HG02885 (cell line): ENCODE measurements at regions not wholly inside any gene's neighbourhood (a gene's known extent, or its start where the extent isn't known, plus 50 kb on each side); places are given as distances from the start of the nearest gene placed in this dataset.
"Not testable (repeated sequence)": the region's sequence is repeated elsewhere in the genome, so short reads cannot be mapped to it uniquely, and the experiment has no call there.

Experiments
- ATAC-seq: cut with Tn5 transposase; IDR thresholded peaks from one replicate; pipeline ENCODE4 v1.9.1; 2021; ENCODE audit warnings: mild to moderate bottlenecking; ENCODE audit not compliant: unreplicated experiment, poor library complexity

DNA sequence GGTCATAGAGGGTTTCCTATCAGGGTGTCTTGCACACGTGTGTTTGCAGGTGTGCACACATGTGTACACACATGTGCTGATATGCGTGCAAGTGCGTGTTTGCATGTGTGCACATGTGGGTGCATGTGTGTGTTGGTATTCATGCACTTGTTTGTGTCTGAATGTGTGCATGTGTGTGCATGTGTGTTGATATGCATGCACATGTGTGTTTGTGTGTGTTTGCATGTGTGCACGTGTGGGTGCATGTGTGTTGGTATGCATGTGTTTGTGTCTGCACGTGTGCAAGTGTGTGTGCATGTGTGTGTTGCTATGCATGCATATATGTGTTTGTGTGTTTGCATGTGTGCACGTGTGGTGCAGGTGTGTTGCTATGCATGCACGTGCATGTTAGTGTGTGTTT lies 150.5 kb downstream of the SOX1 start:
- no peak for ATAC-seq

DNA sequence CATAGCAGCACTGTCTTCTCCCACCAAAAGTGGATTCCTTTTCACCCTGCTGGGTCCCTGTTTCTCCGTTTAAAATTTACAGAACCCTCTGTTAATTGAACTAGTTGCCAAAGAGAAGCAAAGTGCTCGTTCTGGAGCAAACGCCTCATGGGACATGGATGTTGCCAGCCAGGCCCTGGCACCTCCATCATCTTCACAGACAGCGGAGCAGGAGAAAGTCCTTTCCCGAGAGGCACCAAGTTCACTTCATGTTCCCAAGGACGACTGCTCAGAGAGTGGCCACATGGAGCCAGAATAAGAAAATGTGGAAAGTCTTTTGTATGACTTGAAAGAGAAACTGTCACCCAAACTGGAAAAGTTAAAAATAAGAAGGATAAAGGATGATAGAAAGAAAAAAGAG lies 151.5 kb downstream of the SOX1 start:
- ATAC-seq, result no peak

- ATAC-seq, result no peak
Observed at GRCh38 chr13:112219740-112220139, 152.8 kb downstream of the SOX1 start.

DNA sequence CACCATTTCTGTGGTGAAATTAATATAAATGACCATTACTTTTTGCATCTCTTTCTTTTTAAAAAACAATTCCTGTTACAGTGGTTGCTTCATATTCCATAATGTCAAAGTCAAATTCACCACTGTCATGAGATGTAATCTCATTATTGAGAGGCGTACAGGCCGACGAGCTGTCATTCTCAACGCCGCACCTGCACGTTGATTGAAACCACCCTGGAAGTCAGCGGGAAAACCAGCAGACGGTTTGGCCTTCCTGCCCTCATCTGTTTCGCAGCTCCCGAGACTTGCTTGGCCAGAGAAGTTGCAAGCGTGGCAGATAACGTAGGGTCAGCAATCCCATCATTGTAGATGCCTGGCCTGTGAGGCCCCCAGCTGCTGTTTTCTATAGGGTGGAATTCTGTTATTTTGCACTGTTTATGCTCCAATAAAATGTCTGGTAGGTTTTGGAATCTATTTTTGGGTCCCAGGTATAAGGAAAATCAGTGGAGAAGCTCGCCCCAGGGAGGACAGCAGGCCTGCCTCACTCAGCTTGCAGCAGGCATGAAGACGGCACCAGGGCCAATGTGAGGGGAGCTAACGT lies 153.4 kb downstream of the SOX1 start:
- no peak for ATAC-seq

DNA sequence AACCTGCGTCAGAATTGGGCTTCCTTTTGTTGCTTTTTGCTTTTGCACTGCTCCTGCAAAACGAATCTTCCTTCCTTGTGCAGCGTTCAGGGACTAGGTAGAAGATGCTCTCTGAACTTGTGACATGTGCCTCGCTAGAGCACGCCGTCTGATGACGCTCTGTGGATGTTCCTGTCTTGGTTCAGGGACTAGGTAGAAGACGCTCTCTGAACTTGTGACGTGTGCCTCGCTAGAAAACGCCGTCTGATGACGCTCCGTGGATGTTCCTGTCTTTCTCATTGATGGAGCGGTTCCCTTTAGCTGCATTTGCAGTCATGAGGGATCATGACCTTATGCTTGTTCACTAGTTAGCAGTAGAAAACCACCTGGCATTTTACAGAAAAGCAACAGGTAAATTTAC lies 154.0 kb downstream of the SOX1 start:
- ATAC-seq, result no peak

DNA sequence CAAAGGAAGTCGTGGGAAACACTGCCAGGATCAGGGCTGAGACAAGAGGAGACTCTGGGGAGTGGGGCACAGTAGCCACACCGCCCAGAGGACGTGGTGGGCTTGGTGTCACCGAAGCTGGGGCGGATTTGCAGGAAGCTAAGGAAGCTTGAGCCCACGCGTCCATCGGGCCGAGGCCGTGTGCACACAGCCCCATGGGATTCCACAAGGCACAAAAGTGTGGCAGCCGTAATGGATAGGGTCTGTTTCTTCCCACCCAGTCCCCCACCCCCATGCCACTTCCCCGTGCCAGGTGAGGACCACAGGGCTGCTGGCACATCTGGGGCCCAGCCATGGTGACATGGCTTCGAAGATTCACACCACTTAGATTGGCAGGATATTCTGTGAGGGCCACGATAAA lies 153.2 kb upstream of the SPACA7 start:
- ATAC-seq, result no peak

- not testable (repeated sequence) for ATAC-seq
Observed at GRCh38 chr13:112223929-112224328, 152.2 kb upstream of the SPACA7 start.

GRCh38 chr13:112225429-112226090 lies 150.6 kb upstream of the SPACA7 start:
- no peak for ATAC-seq

DNA sequence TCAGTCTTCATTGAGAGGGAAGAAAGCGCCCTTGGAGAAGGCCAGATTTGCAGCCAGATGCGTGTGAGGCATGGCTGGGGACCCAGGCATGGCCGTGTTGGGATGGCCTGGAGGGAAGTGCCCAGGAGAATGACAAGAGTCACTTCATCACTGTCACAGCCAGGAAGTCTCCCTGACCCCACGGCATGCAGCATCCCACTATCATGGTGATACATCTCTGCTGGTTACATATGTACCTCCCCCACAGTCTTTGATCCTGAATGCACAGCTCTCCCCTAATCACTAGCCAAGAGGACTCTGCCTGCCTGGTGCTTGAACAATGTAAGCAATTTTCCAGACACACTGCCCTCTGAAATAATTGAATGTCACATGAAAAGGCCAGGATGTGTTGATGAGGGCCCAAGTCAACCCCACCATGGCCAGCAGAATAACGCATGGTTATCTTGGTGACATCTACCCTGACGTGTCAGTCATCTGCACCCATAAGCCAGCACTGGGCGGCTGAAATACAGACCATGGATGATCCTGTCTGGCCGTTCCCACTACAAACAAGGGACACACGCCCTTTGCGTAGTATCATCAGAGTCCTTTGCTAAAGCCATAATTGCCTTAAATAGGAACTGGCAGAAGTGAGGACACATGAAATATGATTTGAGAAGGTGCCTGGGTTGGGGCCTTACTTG lies 149.7 kb upstream of the SPACA7 start:
- no peak for ATAC-seq

- no peak for ATAC-seq
Observed at GRCh38 chr13:112227031-112227430, 149.1 kb upstream of the SPACA7 start.

DNA sequence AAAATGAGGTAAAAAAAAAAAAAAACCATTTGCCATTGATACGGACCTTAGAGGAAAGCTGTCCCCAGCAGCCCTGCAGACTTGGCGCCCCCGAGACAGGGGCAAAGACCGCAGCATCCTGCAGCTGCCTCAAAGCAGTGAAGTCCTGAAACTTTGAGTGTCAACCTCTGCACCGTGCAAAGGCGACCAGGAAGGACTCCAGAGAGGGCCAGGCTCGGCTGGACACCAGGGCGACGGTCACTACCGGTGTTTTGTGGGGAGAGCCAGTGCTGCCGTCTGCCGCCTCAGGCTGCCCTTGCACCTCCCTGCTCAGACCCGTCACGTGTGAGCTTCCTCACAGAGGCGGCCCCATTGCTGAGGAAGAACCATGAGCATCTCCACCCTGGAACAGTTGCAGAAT lies 146.7 kb upstream of the SPACA7 start:
- ATAC-seq, result no peak

DNA sequence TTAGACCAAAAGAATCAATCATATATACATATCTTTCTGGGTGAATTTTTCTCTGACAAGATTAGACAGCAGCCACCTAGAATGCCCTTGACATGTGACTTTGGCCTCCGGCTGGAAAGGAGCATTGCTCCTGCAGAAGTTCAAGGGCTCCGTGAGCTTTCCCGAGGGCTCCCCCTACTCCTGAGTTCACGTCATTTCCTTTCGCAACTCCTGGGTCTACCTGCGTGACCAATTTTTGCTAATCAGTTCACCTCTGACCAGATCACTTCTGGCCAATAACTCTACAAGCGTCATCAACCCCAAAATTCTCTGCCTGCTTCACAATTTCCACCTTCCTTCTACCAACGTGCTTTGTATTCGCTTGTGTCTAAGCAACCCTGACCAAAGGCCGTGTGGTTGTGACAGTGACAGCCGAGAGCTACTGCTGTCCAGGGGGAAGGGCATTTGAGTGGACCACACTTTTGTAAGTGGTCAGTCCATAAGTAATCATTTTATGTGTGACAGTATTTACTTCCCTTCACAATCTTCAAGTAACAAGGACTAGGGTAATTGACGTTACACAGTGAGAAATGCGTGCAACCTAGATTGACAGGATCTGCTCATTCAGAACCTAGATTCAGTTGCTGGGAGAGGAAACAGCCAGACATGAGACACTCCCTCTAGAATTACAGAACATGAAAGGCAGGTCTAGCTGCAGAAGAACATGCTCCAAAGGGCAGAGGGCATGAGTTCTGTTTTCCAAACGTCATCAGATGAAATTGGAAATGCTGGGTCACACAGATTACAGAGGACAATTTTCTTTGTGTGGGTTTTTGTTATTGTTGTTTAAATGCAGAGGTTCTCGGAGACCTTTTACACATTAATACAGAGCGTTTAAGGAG lies 145.9 kb upstream of the SPACA7 start:
- no peak for ATAC-seq

DNA sequence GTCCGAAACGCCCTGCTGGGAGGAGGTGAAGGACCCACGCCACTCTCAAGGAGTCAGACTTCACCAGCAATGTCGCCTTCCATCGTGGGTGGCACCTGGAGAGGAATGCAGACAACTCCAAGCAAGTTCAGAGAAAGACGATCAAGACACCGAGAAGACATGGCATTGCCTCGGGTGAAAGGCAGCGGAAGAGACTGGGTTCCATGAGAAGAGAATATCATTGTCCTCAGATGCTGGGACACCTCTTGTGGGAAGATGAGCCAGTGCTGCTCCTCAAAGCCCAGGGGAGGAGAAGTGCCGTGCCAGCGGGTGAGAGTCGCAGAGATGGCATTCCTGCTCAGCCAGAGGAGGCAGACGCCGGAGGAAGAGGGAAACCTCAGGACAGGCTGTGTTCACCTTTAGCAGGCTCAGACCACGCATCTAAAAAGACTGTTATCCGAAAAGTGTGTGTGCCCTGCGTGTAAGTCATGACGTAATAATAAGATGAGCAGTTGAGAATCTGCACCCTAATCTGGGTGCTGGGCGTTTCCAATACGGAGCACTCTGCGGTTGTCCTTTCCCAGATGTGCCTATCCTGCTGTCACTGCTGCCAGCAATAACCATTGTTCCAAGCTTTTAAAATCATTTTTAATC lies 144.6 kb upstream of the SPACA7 start:
- ATAC-seq, result no peak

- ATAC-seq, result no peak
Observed at GRCh38 chr13:112233256-112233655, 142.9 kb upstream of the SPACA7 start.

- ATAC-seq, result no peak
Observed at GRCh38 chr13:112233716-112234115, 142.4 kb upstream of the SPACA7 start.

DNA sequence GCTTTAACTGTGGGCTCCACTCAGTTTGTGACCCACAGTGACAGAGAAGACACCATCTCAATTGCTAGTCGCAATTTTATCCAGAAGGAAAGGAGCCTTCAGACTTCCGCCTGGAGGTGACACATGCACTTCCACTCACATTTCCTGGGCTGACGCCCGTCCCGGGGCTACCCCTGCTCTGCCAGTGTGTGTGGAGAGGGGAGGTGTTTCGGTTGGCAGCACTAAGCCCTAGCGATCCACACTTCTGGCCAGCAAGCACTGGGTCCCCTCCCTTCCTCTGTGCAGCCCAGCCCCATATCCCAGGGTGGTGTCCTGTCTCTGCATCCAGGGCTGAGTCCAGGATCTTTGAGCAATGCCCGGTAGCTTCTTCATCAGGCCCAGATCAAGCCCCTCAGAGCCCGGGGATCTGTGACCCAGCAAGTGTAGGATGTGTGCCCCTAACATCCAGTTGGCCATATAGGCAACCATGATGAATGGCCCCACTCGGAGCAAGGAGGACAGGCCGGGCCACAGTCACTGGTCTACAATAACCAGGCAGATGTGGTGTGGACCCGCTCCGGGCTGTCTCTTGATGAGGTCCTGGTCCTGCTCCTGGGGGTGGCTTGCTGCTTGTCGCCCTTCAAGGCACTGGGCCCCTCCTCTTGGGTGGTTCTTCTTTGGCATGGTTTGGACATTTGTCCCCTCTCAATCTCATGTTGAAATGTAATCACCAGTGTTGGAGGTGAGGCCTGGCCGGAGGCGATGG lies 141.9 kb upstream of the SPACA7 start:
- no peak for ATAC-seq

DNA sequence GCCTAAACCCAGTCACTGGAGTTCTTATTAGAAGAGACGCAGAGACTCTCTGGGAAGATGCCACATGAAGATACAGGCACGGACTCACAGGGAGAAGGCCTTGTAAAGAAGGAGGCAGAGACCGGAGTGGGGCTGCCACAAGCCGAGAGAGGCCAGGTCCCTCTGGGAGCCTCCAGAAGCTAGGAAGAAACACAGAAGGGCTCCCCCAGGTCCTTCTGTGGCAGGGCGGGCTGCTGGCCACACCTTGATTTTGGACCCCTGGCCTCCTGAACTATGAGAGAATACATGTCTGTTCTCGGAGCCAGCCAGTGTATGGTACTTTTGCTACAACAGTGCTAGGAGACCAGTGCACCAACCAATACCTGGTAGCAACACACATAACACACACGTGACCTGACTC lies 140.1 kb upstream of the SPACA7 start:
- ATAC-seq, result no peak

- ATAC-seq, result no peak
Observed at GRCh38 chr13:112236539-112237197, 139.5 kb upstream of the SPACA7 start.

DNA sequence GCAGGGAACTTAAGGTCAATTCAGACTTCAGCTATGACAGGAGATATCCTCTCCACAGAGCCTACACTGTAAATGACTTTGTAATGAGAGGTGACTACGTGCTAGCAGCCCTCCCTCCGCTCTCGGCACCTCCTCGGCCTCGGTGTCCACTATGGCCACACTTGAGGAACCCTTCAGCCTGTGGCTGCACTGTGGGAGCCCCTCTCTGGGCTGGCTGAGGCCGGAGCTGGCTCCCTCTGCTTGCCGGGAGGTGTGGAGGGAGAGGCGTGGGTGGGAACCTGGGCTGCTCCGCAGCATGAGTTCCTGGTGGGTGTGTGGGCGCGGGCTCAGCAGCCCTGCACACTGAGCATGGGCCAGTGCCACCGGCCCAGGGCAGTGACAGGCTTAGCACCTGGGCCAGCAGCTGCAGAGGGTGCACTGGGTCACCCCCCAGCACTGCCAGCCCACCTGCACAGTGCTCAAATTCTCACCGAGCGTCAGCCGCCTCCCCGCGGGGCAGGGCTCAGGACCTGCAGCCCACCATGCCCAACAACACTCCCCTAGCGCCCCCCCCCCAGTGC lies 137.6 kb upstream of the SPACA7 start:
- no peak for ATAC-seq
